ENCODE measurements at regions not wholly inside any gene's neighbourhood (a gene's known extent, or its start where the extent isn't known, plus 50 kb on each side); places are given as distances from the start of the nearest gene placed in this dataset.

GRCh38 chr10:21052072-21052708 lies 155.1 kb upstream of the NEBL start:
- DNase-seq: no peak
- Histone ChIP-seq H3K4me2 (ENCODE audit: insufficient read depth, low read length) (no peak overlapping the region), H3K27me3 (ENCODE audit: insufficient read depth, low read length, poor library complexity) (no peaks in the 10 kb centered on the region), H3K4me3 (ENCODE audit: low read depth in 1 of 2, low read length in 2 of 2) (no peak overlapping the region), H3K4me1 (ENCODE audit: insufficient read depth, low read length) (peaks cover 9% of the 10 kb centered on the region), H3K9ac (ENCODE audit: low read depth, low read length) (no peak overlapping the region), H3K27ac (ENCODE audit: low read length) (no peak overlapping the region), H3K36me3 (ENCODE audit: insufficient read depth, low read length) (no peaks in the 10 kb centered on the region), H3K9me3 (ENCODE audit: insufficient read depth, low read length, severe bottlenecking) (no peaks in the 10 kb centered on the region), H4K20me1 (ENCODE audit: insufficient read depth, low read length) (no peaks in the 10 kb centered on the region), H3K79me2 (ENCODE audit: insufficient read depth, low read length) (no peaks in the 10 kb centered on the region), H2AFZ (ENCODE audit: low read depth, low read length) (no peak overlapping the region)
- no peak for ATAC-seq (ENCODE audit: insufficient read depth, low read depth)
- no peak for TF ChIP-seq EZH2 (IDR thresholded peaks at IDR 0.05; ENCODE audit: borderline replicate concordance, low read depth, low read length, severe bottlenecking)
- TF ChIP-seq CTCF (IDR thresholded peaks at IDR 0.05; ENCODE audit: borderline replicate concordance, extremely low read depth, low read length, poor library complexity, severe bottlenecking): no peak

GRCh38 chr10:21049482-21049881 lies 152.4 kb upstream of the NEBL start:
- no peak for ATAC-seq (ENCODE audit: insufficient read depth, low read depth)

GRCh38 chr10:21048068-21048467 lies 151.0 kb upstream of the NEBL start:
- Histone ChIP-seq H3K27me3 (ENCODE audit: insufficient read depth, low read length, poor library complexity) (no peaks in the 10 kb centered on the region), H3K9me3 (ENCODE audit: insufficient read depth, low read length, severe bottlenecking) (no peaks in the 10 kb centered on the region), H3K36me3 (ENCODE audit: insufficient read depth, low read length) (no peaks in the 10 kb centered on the region), H3K79me2 (ENCODE audit: insufficient read depth, low read length) (no peaks in the 10 kb centered on the region), H4K20me1 (ENCODE audit: insufficient read depth, low read length) (no peaks in the 10 kb centered on the region), H3K4me2 (ENCODE audit: insufficient read depth, low read length) (no peak overlapping the region), H3K9ac (ENCODE audit: low read depth, low read length) (no peak overlapping the region), H2AFZ (ENCODE audit: low read depth, low read length) (no peak overlapping the region), H3K27ac (ENCODE audit: low read length) (no peak overlapping the region), H3K4me3 (ENCODE audit: low read depth in 1 of 2, low read length in 2 of 2) (no peak overlapping the region), H3K4me1 (ENCODE audit: insufficient read depth, low read length) (no peaks in the 10 kb centered on the region)
- TF ChIP-seq EZH2 (IDR thresholded peaks at IDR 0.05; ENCODE audit: borderline replicate concordance, low read depth, low read length, severe bottlenecking) (no peak), CTCF (IDR thresholded peaks at IDR 0.05; ENCODE audit: borderline replicate concordance, extremely low read depth, low read length, poor library complexity, severe bottlenecking) (no peak)
- ATAC-seq (ENCODE audit: insufficient read depth, low read depth) (no peak), DNase-seq (no peak)

More at GRCh38 chr10:21049482-21049881, 152.4 kb upstream of the NEBL start:
- Histone ChIP-seq H3K9me3 (ENCODE audit: insufficient read depth, low read length, severe bottlenecking) (no peaks in the 10 kb centered on the region), H3K9ac (ENCODE audit: low read depth, low read length) (no peak overlapping the region), H2AFZ (ENCODE audit: low read depth, low read length) (no peak overlapping the region), H3K27ac (ENCODE audit: low read length) (no peak overlapping the region), H3K4me1 (ENCODE audit: insufficient read depth, low read length) (no peaks in the 10 kb centered on the region), H3K4me3 (ENCODE audit: low read depth in 1 of 2, low read length in 2 of 2) (no peak overlapping the region), H4K20me1 (ENCODE audit: insufficient read depth, low read length) (no peaks in the 10 kb centered on the region), H3K27me3 (ENCODE audit: insufficient read depth, low read length, poor library complexity) (no peaks in the 10 kb centered on the region), H3K4me2 (ENCODE audit: insufficient read depth, low read length) (no peak overlapping the region), H3K79me2 (ENCODE audit: insufficient read depth, low read length) (no peaks in the 10 kb centered on the region), H3K36me3 (ENCODE audit: insufficient read depth, low read length) (no peaks in the 10 kb centered on the region)
- DNase-seq: no peak
- TF ChIP-seq EZH2 (IDR thresholded peaks at IDR 0.05; ENCODE audit: borderline replicate concordance, low read depth, low read length, severe bottlenecking): no peak
- no peak for TF ChIP-seq CTCF (IDR thresholded peaks at IDR 0.05; ENCODE audit: borderline replicate concordance, extremely low read depth, low read length, poor library complexity, severe bottlenecking)

All from DND-41 (cell line).